Ishikawa (cell line): ENCODE measurements at regions not wholly inside any gene's neighbourhood (a gene's known extent, or its start where the extent isn't known, plus 50 kb on each side); places are given as distances from the start of the nearest gene placed in this dataset.

Experiments used
- CEBPB ChIP-seq: IDR thresholded peaks from 2 replicates; pipeline ENCODE4 v1.6.1; 2012
- CREB1 ChIP-seq: IDR thresholded peaks from 2 replicates; pipeline ENCODE4 v1.6.1; 2012; ENCODE audit warnings: low read depth
- EGR1 ChIP-seq: IDR thresholded peaks from 2 replicates; pipeline ENCODE4 v1.6.1; 2012
- EP300 ChIP-seq: IDR thresholded peaks from 2 replicates; pipeline ENCODE4 v1.6.1; 2012; ENCODE audit warnings: borderline replicate concordance
- FOXM1 ChIP-seq: IDR thresholded peaks from 2 replicates; pipeline ENCODE4 v1.6.1; 2012; ENCODE audit warnings: low read depth, borderline replicate concordance
- MAX ChIP-seq: IDR thresholded peaks from 2 replicates; pipeline ENCODE4 v1.6.1; 2012
- NFIC ChIP-seq: IDR thresholded peaks from 2 replicates; pipeline ENCODE4 v1.6.1; 2012
- RAD21 ChIP-seq: IDR thresholded peaks from 2 replicates; pipeline ENCODE4 v1.6.1; 2012; ENCODE audit warnings: low read depth
- REST ChIP-seq: IDR thresholded peaks from 2 replicates; pipeline ENCODE4 v1.6.1; 2012; ENCODE audit warnings: low read depth, mild to moderate bottlenecking
- TAF1 ChIP-seq: IDR thresholded peaks from 2 replicates; pipeline ENCODE4 v1.6.1; 2012; ENCODE audit warnings: low read depth, mild to moderate bottlenecking
- TEAD4 ChIP-seq: IDR thresholded peaks from 2 replicates; pipeline ENCODE4 v1.6.1; 2012
- YY1 ChIP-seq: IDR thresholded peaks from 2 replicates; pipeline ENCODE4 v1.6.1; 2012; ENCODE audit warnings: low read depth
- ZBTB7A ChIP-seq: IDR thresholded peaks from 2 replicates; pipeline ENCODE4 v1.6.1; 2012; ENCODE audit warnings: low read depth
- TF ChIP-seq, protein P1 (sequence below): IDR thresholded peaks from 2 replicates; pipeline ENCODE4 v1.6.1; 2012

GRCh38 chr13:73748404-73748803 lies 385.8 kb downstream of the KLF12 start:
- TF ChIP-seq FOXM1 (no peak), TEAD4 (no peak), CEBPB (no peak), ZBTB7A (no peak), CREB1 (no peak), EP300 (no peak), REST (no peak), RAD21 (no peak), YY1 (no peak), MAX (no peak), TAF1 (no peak), EGR1 (no peak), NFIC (no peak)
- TF ChIP-seq, protein P1, sequence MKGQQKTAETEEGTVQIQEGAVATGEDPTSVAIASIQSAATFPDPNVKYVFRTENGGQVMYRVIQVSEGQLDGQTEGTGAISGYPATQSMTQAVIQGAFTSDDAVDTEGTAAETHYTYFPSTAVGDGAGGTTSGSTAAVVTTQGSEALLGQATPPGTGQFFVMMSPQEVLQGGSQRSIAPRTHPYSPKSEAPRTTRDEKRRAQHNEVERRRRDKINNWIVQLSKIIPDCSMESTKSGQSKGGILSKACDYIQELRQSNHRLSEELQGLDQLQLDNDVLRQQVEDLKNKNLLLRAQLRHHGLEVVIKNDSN, result no peak
